LNCaP clone FGC (cell line): ENCODE measurements at regions not wholly inside any gene's neighbourhood (a gene's known extent, or its start where the extent isn't known, plus 50 kb on each side); places are given as distances from the start of the nearest gene placed in this dataset.

Source experiments
- DNase-seq: peaks from one replicate; pipeline ENCODE4 v3.0.0-alpha.2; 2011; ENCODE audit warnings: low read depth
- H3K4me3 ChIP-seq: 2 replicates; pipeline ENCODE4 v1.5.1; 2011; ENCODE audit warnings: mild to moderate bottlenecking, low read depth, low read length, control low read depth
- TF ChIP-seq, protein P1 (sequence below): IDR thresholded peaks from 2 replicates; pipeline ENCODE4 v1.5.1; 2012; ENCODE audit warnings: mild to moderate bottlenecking; ENCODE audit not compliant: control insufficient read depth, insufficient read depth; ENCODE audit errors: extremely low read depth

DNA sequence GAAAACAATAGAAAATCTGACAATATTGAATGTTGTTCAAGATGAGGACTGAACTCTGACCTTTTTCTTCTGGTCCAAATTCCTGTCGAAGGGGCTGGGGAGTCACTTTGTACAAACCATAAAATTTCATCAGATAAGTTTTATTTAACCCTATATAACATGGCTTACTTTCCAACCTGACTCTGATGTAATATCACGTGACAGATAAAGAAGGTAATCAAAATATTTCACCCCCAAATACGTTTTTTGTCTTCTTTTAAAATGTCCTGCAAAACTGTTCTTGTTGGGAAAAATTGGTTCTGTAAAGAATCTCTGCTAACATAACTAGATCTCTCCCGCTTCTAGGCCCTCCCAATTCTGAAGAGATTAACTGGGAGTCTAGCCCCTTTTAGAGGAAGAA is 90.9 kb upstream of the MDFIC start:
- TF ChIP-seq, protein P1, sequence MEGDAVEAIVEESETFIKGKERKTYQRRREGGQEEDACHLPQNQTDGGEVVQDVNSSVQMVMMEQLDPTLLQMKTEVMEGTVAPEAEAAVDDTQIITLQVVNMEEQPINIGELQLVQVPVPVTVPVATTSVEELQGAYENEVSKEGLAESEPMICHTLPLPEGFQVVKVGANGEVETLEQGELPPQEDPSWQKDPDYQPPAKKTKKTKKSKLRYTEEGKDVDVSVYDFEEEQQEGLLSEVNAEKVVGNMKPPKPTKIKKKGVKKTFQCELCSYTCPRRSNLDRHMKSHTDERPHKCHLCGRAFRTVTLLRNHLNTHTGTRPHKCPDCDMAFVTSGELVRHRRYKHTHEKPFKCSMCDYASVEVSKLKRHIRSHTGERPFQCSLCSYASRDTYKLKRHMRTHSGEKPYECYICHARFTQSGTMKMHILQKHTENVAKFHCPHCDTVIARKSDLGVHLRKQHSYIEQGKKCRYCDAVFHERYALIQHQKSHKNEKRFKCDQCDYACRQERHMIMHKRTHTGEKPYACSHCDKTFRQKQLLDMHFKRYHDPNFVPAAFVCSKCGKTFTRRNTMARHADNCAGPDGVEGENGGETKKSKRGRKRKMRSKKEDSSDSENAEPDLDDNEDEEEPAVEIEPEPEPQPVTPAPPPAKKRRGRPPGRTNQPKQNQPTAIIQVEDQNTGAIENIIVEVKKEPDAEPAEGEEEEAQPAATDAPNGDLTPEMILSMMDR: no peak
- DNase-seq: no peak
- H3K4me3 ChIP-seq: no peak overlapping the region

DNA sequence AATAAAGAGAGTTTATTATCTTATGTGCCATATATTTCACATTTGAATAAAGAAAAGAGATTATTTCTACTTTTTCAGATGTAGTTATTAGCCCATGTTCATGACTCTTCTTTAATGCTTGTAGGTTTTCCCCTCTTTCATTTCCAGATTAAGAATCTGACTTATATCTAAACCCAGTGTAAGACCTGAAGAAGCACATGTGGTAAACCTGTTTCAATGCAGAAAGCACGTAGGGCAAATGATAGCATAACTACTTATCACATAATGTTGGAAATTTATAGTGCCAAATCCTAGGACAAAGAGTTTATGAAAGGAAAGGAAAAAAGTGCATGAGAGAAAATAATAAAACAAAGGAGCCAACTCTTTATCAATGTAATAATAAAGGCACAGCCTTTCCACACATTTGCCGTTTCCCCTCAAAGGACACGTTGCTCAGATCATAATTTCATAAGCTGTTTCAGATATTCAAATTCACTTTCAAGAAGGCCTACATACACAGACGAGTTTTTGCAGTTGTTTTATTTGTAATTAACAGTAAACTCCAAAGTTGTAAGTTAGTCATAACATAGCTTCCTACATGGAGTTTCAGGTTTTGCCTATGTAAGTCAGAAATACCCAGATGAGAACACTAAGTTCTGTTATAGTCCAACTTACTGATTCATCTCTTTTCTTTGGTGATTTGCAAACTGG is 88.8 kb upstream of the MDFIC start:
- TF ChIP-seq, protein P1: no peak
- DNase-seq: no peak
- H3K4me3 ChIP-seq: no peak overlapping the region

DNA sequence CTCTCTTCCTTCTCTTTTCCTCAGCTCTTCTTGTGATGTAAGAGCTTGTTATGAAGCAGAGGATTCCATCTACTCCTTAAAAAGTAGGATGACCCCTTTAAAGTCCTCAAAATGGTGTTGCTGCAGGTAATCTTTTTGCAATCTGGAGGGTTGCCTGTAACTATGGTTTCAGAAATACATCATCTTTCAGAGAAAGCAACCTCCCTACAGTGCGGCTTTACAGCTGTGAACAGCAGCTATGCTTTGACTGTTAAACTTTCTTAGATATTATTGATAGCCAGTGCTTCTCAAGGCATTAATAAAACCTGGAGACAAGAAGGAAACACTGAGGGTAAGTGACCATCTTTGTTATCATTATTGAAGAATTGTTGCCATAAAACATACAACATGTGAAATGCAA is 86.6 kb upstream of the MDFIC start:
- H3K4me3 ChIP-seq: no peak overlapping the region
- DNase-seq: no peak
- TF ChIP-seq, protein P1: no peak

DNA sequence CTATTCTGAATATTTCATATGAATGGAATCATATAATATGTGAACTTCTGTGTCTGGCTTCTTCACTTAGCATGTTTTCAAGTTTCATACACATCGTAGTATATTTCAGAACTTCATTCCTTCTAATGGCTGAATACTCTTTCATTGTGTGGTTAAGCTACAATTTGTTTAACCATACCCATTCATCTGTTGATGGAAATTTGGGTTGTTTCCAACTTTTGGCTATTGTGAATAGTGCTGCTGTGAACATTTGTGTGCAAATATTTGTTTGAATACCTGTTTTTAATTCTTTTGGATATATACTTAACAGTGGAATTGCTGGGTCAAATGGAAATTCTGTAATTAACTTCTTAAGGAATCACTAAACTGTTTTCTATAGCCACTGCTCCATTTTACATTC is 86.0 kb upstream of the MDFIC start:
- no peak for DNase-seq
- H3K4me3 ChIP-seq: no peak overlapping the region
- TF ChIP-seq, protein P1: no peak

DNA sequence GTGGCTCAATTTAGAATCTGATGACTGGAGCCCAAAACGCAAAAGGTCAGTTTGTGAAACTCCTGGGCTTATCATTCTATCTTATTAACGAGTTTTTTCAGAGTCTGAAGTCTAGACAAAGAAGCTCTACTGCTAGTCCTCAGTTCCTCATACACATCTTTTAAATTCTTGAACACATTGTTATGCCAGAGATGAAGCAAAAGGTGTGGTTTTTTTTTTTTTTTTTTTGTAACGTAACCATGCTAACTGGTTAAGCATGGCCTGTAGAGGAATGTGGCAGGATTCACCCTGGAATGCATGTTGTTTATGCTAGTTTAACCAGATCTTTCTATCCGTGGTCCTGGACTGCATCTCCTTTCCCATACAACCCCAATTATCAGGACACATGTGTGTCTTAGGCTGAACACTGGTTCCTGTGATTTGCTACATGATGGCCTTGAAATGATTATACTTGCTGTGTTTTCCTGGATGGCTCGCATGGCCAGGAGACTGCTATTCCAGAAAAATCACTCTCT is 79.3 kb upstream of the MDFIC start:
- TF ChIP-seq, protein P1: no peak
- DNase-seq: no peak
- no peak overlapping the region for H3K4me3 ChIP-seq

DNA sequence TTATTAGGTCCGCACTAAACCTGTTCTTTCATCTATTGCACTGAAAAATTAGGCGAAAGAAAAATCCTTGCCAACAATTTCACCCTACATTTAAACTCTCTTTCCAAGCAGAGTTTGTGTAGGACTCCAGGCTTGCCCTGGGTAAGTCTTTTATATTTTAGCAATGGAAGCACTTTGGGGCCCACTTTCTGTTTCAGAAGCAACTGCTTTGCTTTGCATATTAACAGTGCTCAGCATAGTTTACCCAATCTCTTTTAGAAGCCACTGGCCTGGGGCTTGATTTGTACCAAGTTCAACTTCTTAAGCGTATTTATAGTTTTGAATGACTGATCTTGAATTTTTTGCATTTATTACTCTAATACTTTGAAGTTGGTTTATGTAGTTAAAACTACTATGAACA is 78.8 kb upstream of the MDFIC start:
- TF ChIP-seq, protein P1: no peak
- DNase-seq: no peak
- H3K4me3 ChIP-seq: no peak overlapping the region

DNA sequence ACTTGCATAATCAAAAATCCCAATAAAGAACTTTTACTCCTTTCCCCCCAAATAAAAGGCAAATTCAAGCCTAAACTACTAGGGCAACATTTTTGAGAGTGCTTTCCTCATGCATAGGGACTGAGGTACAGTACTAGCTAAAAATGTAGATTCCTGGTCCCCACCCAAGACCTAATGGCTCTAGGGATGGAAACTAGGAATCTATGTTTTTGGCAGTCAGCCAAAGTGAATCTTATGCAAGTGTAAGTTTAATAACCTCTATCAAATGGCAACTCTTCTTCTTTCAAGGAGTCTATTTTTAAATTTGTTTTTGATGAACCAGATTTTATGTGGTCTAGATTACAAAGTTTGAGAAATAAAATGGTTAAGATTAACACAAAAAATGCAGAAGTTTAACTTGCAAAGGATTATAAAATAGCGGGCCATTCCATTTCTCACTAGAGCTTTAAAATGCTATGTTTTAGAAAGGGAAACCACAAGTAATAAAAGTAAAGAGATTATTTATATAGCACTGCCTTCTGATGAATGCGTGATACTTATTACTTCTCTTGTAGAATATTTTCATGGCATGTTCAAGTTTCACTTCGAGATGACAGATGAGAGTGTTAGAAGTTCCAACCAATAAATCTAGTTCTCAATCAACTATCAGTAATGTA is 70.4 kb upstream of the MDFIC start:
- no peak overlapping the region for H3K4me3 ChIP-seq
- TF ChIP-seq, protein P1: no peak
- no peak for DNase-seq
